ENCODE measurements at regions not wholly inside any gene's neighbourhood (a gene's known extent, or its start where the extent isn't known, plus 50 kb on each side); places are given as distances from the start of the nearest gene placed in this dataset.

DNA sequence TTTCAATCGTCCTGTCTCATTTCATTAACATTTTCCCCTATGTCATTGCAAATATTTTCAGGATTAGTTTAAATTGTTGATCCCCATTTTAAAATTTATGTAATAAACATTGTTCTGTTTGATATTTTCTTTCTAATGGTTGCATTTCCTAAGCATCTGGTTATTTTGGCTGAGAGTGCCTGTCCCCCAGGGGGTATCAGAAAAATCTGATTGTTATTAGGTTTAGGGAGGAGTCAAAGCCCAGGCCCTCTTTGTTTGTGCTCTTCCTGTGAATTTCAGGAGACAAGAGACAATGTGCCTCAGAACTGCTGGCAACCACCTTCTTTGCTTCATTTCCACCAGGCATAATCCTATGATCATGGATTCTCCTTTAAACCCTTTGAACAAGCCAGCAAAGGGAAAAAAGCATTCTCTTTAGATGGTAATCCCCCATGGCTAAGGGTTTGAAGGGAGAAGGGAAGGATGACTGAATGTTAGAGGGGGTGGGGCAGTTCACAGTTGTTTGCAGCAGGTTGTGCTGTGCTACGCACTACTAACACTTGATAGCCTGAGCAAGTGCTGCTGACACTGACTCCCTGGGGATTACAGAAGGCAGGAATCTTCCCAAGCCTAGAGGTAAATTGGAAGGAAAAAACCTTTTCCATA lies 462.4 kb upstream of the LRRC4C start:
- no peak for DNase-seq (ENCODE audit: low read depth)
- no peak overlapping the region for H3K4me3 ChIP-seq (ENCODE audit: low read depth, low read length)
- TF ChIP-seq, protein P1, sequence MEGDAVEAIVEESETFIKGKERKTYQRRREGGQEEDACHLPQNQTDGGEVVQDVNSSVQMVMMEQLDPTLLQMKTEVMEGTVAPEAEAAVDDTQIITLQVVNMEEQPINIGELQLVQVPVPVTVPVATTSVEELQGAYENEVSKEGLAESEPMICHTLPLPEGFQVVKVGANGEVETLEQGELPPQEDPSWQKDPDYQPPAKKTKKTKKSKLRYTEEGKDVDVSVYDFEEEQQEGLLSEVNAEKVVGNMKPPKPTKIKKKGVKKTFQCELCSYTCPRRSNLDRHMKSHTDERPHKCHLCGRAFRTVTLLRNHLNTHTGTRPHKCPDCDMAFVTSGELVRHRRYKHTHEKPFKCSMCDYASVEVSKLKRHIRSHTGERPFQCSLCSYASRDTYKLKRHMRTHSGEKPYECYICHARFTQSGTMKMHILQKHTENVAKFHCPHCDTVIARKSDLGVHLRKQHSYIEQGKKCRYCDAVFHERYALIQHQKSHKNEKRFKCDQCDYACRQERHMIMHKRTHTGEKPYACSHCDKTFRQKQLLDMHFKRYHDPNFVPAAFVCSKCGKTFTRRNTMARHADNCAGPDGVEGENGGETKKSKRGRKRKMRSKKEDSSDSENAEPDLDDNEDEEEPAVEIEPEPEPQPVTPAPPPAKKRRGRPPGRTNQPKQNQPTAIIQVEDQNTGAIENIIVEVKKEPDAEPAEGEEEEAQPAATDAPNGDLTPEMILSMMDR (conservative IDR thresholded peaks at IDR 0.05; ENCODE audit: low read depth, low read length): no peak

- no peak overlapping the region for H3K4me3 ChIP-seq (ENCODE audit: low read depth, low read length)
- TF ChIP-seq, protein P1 (conservative IDR thresholded peaks at IDR 0.05; ENCODE audit: low read depth, low read length): no peak
- DNase-seq (ENCODE audit: low read depth): no peak
These were observed 466.9 kb upstream of the LRRC4C start for GRCh38 chr11:41926339-41926738.

GRCh38 chr11:41935241-41935640 lies 475.8 kb upstream of the LRRC4C start:
- no peak for DNase-seq (ENCODE audit: low read depth)
- TF ChIP-seq, protein P1 (conservative IDR thresholded peaks at IDR 0.05; ENCODE audit: low read depth, low read length): no peak
- H3K4me3 ChIP-seq (ENCODE audit: low read depth, low read length): no peak overlapping the region

- no peak for DNase-seq (ENCODE audit: low read depth)
- no peak overlapping the region for H3K4me3 ChIP-seq (ENCODE audit: low read depth, low read length)
- TF ChIP-seq, protein P1 (conservative IDR thresholded peaks at IDR 0.05; ENCODE audit: low read depth, low read length): no peak
These were observed 476.3 kb upstream of the LRRC4C start for GRCh38 chr11:41935795-41936194.

DNA sequence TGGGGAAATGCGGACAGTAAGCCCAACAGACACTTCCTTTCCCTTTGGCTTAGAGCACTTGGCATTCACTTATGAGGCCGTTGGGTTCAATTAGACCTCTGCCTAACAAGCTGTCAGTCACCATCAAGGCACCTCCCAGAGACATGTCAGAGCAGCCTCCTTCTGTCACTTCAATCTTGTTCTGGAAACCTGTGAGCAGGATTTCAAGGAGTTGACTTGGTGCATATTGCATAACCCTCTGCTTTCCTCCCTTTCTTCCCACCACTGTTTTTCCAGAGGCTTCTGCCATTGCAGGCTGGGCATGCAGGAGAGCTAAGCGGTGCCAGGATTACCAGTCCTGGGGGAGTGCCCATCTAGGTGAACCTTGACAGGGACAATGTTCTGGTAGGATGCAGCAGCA lies 484.2 kb upstream of the LRRC4C start:
- TF ChIP-seq, protein P1 (conservative IDR thresholded peaks at IDR 0.05; ENCODE audit: low read depth, low read length): no peak
- DNase-seq (ENCODE audit: low read depth): no peak
- H3K4me3 ChIP-seq (ENCODE audit: low read depth, low read length): no peak overlapping the region

DNA sequence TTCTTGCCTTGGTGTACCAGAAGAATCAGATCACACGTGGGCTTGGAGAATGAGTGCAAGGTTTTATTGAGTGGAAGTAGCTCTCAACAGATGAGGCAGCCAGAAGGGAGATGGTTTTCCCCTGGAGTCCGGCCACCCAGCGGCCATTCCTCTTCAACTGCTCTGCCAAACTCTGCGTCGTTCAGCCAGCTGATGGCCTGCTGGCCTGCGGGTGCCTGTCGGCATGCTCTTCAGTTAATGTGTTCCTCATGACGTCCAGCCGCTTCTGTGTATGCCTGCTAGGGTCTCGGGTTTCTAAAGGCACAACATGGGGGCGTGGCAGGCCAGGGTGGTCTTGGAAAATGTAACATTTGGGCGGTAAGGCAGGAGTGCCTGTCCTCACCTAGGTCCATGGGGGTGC lies 487.9 kb upstream of the LRRC4C start:
- DNase-seq (ENCODE audit: low read depth): no peak
- H3K4me3 ChIP-seq (ENCODE audit: low read depth, low read length): no peak overlapping the region
- TF ChIP-seq, protein P1 (conservative IDR thresholded peaks at IDR 0.05; ENCODE audit: low read depth, low read length): no peak

DNA sequence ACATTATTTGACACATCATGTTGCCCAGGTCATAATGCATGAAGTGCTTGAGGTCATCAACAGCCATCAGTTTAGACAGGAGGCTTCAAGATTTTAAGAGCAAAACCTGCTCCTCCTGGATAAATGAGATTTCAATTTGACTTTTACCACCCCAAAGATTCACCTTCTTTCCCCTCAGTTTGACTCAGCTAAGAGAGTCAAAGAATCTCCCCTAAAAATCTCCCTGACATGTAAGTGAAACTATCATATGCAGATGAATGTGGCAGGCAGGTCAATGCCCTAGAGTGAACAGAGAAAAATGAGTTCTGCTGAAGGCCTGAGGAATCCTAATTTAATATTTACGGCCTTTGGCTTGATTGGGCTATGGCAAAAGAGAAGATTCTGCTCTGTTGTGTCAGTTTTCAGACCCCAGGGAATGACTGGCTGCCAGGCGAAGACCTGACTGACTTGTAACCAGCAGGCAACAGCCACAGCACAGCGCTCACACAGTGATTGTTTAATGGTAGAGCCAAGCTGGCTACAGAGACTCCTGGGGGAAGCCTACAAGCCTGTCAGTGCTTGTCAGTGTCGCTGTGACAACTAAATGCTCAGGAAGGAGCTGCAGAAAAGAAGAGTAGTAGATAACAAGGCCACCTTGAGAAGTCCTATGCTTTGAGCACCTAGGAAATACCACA lies 491.2 kb upstream of the LRRC4C start:
- no peak overlapping the region for H3K4me3 ChIP-seq (ENCODE audit: low read depth, low read length)
- DNase-seq (ENCODE audit: low read depth): no peak
- TF ChIP-seq, protein P1 (conservative IDR thresholded peaks at IDR 0.05; ENCODE audit: low read depth, low read length): no peak
